Activated B cell treated with CpG ODN at 0.5 μM for 24 hours (primary cell): ENCODE measurements at regions not wholly inside any gene's neighbourhood (a gene's known extent, or its start where the extent isn't known, plus 50 kb on each side); places are given as distances from the start of the nearest gene placed in this dataset.
"Not testable (repeated sequence)": the region's sequence is repeated elsewhere in the genome, so short reads cannot be mapped to it uniquely, and the experiment has no call there.

ENCODE experiments used
- ATAC-seq: fragments of 200-7000 bp; cut with Tn5 transposase; one replicate; pipeline ENCODE4 v1.10.0; 2021; ENCODE audit warnings: low read depth, mild to moderate bottlenecking, moderate library complexity
- CTCF ChIA-PET: fragments of 350-600 bp; sonication (Branson Sonifier 250); formaldehyde crosslinking; loops from one replicate; lab custom pipeline; 2021; ENCODE audit warnings: antibody characterized with exemption; lab: Charles Lee
- POLR2A ChIA-PET: fragments of 350-600 bp; sonication (Branson Sonifier 250); formaldehyde crosslinking; loops from one replicate; lab custom pipeline; 2021; ENCODE audit warnings: antibody characterized with exemption; lab: Charles Lee
- DNase-seq: peaks from one replicate; pipeline ENCODE4 v3.0.0; 2022
- H3K27ac Mint-ChIP-seq: one replicate; pipeline ENCODE4 v1.8.0; 2020; ENCODE audit warnings: mixed read lengths
- H3K27me3 Mint-ChIP-seq: one replicate; pipeline ENCODE4 v1.8.0; 2021; ENCODE audit warnings: mixed read lengths
- H3K36me3 Mint-ChIP-seq: one replicate; pipeline ENCODE4 v1.8.0; 2021; ENCODE audit warnings: low read depth, mixed read lengths
- H3K4me1 Mint-ChIP-seq: one replicate; pipeline ENCODE4 v1.8.0; 2021; ENCODE audit warnings: mixed read lengths
- H3K4me3 Mint-ChIP-seq: one replicate; pipeline ENCODE4 v1.8.0; 2020; ENCODE audit warnings: mild to moderate bottlenecking, mixed read lengths
- H3K9me3 Mint-ChIP-seq: one replicate; pipeline ENCODE4 v1.8.0; 2020; ENCODE audit warnings: mixed read lengths
- intact Hi-C: fragments of 100-400 bp; cut with micrococcal nuclease; formaldehyde crosslinking; loops from one replicate; pipeline ENCODE4 v1.15.1; 2024
- TF ChIP-seq, protein P1 (sequence below): fragments of 200-600 bp; IDR thresholded peaks from one replicate; pipeline ENCODE4 v1.8.0; 2022; ENCODE audit warnings: antibody characterized with exemption, mild to moderate bottlenecking

DNA sequence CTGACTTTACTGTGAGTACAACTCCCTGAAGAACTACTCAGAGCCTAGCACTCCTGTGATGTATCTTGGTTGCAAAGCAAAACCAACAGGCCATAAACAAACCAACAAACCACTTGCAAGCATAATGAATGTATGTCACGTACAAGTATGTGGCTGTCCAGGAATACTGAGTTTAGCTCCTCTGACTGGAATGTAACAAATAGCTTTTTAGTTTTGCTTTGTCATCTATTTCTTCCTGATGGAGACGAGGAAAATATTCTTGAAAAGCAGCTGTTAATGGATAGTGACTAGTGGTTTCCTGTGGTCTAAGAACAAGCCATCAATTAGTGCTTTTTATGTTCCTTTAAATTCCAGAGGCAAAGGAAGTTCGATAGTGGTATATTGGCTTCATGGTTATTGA lies 101.9 kb upstream of the LY86 start:
- intact Hi-C loops = no loop called here
- Mint-ChIP-seq H3K36me3 (peaks cover 2% of the 10 kb centered on the region), H3K4me3 (no peak overlapping the region), H3K27me3 (no peaks in the 10 kb centered on the region), H3K9me3 (peaks cover 7% of the 10 kb centered on the region), H3K27ac (no peak overlapping the region), H3K4me1 (no peaks in the 10 kb centered on the region)
- ATAC-seq (no peak), DNase-seq (no peak)
- ChIA-PET POLR2A (no interaction called here), CTCF (no interaction called here)
- TF ChIP-seq, protein P1, sequence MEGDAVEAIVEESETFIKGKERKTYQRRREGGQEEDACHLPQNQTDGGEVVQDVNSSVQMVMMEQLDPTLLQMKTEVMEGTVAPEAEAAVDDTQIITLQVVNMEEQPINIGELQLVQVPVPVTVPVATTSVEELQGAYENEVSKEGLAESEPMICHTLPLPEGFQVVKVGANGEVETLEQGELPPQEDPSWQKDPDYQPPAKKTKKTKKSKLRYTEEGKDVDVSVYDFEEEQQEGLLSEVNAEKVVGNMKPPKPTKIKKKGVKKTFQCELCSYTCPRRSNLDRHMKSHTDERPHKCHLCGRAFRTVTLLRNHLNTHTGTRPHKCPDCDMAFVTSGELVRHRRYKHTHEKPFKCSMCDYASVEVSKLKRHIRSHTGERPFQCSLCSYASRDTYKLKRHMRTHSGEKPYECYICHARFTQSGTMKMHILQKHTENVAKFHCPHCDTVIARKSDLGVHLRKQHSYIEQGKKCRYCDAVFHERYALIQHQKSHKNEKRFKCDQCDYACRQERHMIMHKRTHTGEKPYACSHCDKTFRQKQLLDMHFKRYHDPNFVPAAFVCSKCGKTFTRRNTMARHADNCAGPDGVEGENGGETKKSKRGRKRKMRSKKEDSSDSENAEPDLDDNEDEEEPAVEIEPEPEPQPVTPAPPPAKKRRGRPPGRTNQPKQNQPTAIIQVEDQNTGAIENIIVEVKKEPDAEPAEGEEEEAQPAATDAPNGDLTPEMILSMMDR = no peak

DNA sequence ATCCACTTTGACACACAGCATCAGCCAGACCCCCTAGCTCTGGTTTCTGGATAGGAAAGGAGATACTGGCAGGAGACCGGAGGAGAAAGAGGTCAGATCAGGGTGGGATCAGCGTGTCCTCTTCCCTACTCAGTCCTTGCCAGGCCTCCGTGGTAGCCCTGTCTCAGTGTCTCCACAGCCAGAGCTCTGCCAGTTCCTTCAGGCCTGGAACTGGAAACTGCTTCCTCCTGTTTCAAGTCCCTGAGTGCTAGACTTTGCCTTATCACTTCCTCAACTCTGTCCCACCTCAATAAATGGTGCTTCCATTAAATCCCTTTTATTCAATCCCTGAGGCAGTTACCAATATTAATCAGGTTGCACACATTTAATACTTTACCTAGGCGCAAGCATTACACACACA lies 96.8 kb upstream of the LY86 start:
- intact Hi-C loops = loop anchor here (5.0 kb wide), 2 partner anchors 99 to 159 kb away; no protein-coding TSS in a partner anchor

DNA sequence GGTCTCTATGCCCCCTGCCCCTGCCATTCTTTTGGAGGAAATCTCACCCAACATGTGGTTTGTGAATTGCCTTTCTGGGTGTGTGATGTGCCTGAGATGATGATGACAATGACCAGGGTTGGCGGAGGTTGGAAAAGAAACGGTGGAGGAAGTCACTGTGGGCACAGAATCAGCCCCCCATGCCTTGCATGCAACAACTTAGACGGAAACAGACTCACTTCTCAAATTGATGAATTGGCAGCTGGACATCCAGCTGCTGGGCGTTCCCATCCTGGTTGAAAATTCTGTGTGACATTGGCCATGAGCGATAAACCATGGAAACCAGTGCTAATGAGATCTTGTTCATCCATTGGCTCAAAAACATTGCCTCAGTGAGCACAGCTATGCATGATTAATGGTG lies 95.8 kb upstream of the LY86 start:
- intact Hi-C loops = loop anchor here (5.0 kb wide), 2 partner anchors 100 to 160 kb away; no protein-coding TSS in a partner anchor
- POLR2A ChIA-PET = no interaction called here
- H3K27ac Mint-ChIP-seq = no peak overlapping the region
- CTCF ChIA-PET = interaction anchor here (1.8 kb wide), 1 partner anchor 435 kb away, joined by 5 read pairs; no protein-coding TSS in a partner anchor
- H3K4me3 Mint-ChIP-seq = no peak overlapping the region
- no peaks in the 10 kb centered on the region for H3K36me3 Mint-ChIP-seq
- TF ChIP-seq, protein P1 = no peak
- no peaks in the 10 kb centered on the region for H3K4me1 Mint-ChIP-seq
- H3K27me3 Mint-ChIP-seq = peaks cover 2% of the 10 kb centered on the region
- H3K9me3 Mint-ChIP-seq = no peaks in the 10 kb centered on the region
- ATAC-seq (no peak), DNase-seq (no peak)

More for the DNA sequence above, 96.8 kb upstream of the LY86 start:
- no peak overlapping the region for H3K4me3 Mint-ChIP-seq
- TF ChIP-seq, protein P1 = no peak
- no peaks in the 10 kb centered on the region for H3K9me3 Mint-ChIP-seq
- peaks cover 2% of the 10 kb centered on the region for H3K27me3 Mint-ChIP-seq
- DNase-seq (no peak), ATAC-seq (no peak)
- H3K36me3 Mint-ChIP-seq = no peaks in the 10 kb centered on the region
- no peaks in the 10 kb centered on the region for H3K4me1 Mint-ChIP-seq
- CTCF ChIA-PET = interaction anchor here (0.6 to 1.8 kb wide), 2 partner anchors 269 to 434 kb away, joined by 3 to 5 read pairs; no protein-coding TSS in a partner anchor
- POLR2A ChIA-PET = no interaction called here
- no peak overlapping the region for H3K27ac Mint-ChIP-seq

DNA sequence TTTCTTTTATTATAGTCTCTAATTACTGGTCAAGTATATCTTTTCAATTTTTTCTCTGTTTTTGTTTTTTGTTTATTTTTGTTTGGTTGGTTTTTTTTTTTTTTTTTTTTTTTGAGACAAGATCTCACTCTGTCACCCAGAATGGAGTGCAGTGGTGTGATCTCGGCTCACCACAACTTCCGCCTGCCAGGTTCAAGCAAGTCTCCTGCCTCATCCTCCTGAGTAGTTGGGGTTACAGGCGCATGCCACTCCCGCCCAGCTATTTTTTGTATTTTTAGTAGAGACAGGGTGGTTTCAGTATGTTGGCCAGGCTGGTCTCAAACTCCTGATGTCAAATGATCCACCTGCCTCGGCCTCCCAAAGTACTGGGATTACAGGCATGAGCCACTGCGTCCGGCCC lies 94.4 kb upstream of the LY86 start:
- intact Hi-C loops = loop anchor here (1.0 to 5.0 kb wide), 10 partner anchors 53 to 1023 kb away; no protein-coding TSS in a partner anchor
- CTCF ChIA-PET = interaction anchor here (0.9 to 4.7 kb wide), 14 partner anchors 9 to 1023 kb away, joined by 3 to 49 read pairs (median 6); no protein-coding TSS in a partner anchor
- H3K9me3 Mint-ChIP-seq, H3K36me3 Mint-ChIP-seq, H3K4me1 Mint-ChIP-seq, ATAC-seq, H3K27ac Mint-ChIP-seq, DNase-seq, H3K4me3 Mint-ChIP-seq, H3K27me3 Mint-ChIP-seq: not testable (repeated sequence)
- POLR2A ChIA-PET = interaction anchor here (0.6 to 1.8 kb wide), 4 partner anchors 103 to 437 kb away, joined by 4 to 6 read pairs (median 4); no protein-coding TSS in a partner anchor

DNA sequence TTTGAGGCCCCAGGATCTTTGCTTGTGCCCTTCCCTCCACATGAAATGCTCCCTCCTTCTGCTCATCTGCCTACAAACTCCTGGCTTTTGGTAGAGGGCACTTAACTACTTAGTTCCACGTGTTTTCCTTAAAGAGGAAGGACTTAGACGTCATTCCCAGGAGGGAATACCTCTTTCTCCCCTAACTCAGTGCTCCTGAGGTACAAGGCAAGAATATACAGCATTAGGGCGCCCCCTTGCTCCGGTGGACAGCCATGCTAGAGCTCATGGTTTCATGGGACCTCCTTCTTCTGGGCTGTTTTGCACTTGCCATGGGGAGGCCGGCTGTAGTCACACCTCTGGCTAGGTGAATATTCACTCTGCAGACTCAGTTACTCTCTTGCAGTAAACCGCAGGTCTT lies 93.8 kb upstream of the LY86 start:
- TF ChIP-seq, protein P1 = no peak
- no peak overlapping the region for H3K4me3 Mint-ChIP-seq
- peak; percentile 49 for ATAC-seq
- intact Hi-C loops = loop anchor here (1.0 to 5.0 kb wide), 10 partner anchors 53 to 1023 kb away; no protein-coding TSS in a partner anchor
- POLR2A ChIA-PET = interaction anchor here (0.5 to 1.8 kb wide), 5 partner anchors 104 to 437 kb away, joined by 4 to 6 read pairs (median 4); no protein-coding TSS in a partner anchor
- H3K36me3 Mint-ChIP-seq = no peaks in the 10 kb centered on the region
- H3K27ac Mint-ChIP-seq = peak overlapping the region; percentile 53
- H3K4me1 Mint-ChIP-seq = no peaks in the 10 kb centered on the region
- CTCF ChIA-PET = interaction anchor here (0.6 to 4.7 kb wide), 20 partner anchors 9 to 1023 kb away, joined by 3 to 49 read pairs (median 4); no protein-coding TSS in a partner anchor
- H3K9me3 Mint-ChIP-seq = no peaks in the 10 kb centered on the region
- H3K27me3 Mint-ChIP-seq = peaks cover 2% of the 10 kb centered on the region
- peak; percentile 34 for DNase-seq
